Lung (tissue), 11 donors: ENCODE measurements at regions not wholly inside any gene's neighbourhood (a gene's known extent, or its start where the extent isn't known, plus 50 kb on each side); places are given as distances from the start of the nearest gene placed in this dataset.

Experiments used
- ATAC-seq: fragments of 200-7000 bp; cut with Tn5 transposase; one replicate; pipeline ENCODE4 v1.9.1; 2020; ENCODE audit warnings: moderate number of reproducible peaks; ENCODE audit not compliant: insufficient read depth, low FRiP score
- DNase-seq, 3 donors: peaks; one replicate each; pipeline ENCODE4 v3.0.0-alpha.2; 2013 to 2017
- H3K27ac ChIP-seq, 2 donors: one replicate each; pipeline ENCODE4 v1.5.1; 2013; ENCODE audit warnings: mild to moderate bottlenecking in 2 of 2, moderate library complexity in 2 of 2, control low read depth in 1 of 2, inconsistent platforms in 1 of 2, low read depth in 1 of 2, low read length in 1 of 2
- H3K27me3 ChIP-seq, 3 donors: one replicate each; pipeline ENCODE4 v1.5.1; 2013; ENCODE audit warnings: low read length in 2 of 3; ENCODE audit not compliant: control insufficient read depth in 3 of 3, insufficient read depth in 3 of 3
- H3K36me3 ChIP-seq, 4 donors: one replicate each; pipeline ENCODE4 v1.5.1; 2013; ENCODE audit warnings: low read length in 4 of 4, mild to moderate bottlenecking in 1 of 4, moderate library complexity in 1 of 4; ENCODE audit not compliant: control insufficient read depth in 4 of 4, insufficient read depth in 4 of 4
- H3K4me1 ChIP-seq, 5 donors: one replicate each; pipeline ENCODE4 v1.5.1; 2013; ENCODE audit warnings: low read length in 5 of 5, mild to moderate bottlenecking in 2 of 5, moderate library complexity in 1 of 5; ENCODE audit not compliant: control insufficient read depth in 5 of 5, insufficient read depth in 5 of 5
- H3K4me3 ChIP-seq: one replicate; pipeline ENCODE4 v1.5.1; 2013; ENCODE audit warnings: mild to moderate bottlenecking, control low read depth, moderate library complexity
- H3K9ac ChIP-seq, 2 donors: one replicate each; pipeline ENCODE4 v1.5.1; 2013; ENCODE audit warnings: low read length in 2 of 2, control low read depth in 1 of 2; ENCODE audit not compliant: insufficient read depth in 1 of 2
- H3K9me3 ChIP-seq, 4 donors: one replicate each; pipeline ENCODE4 v1.5.1; 2013; ENCODE audit warnings: low read length in 3 of 4, mild to moderate bottlenecking in 1 of 4, moderate library complexity in 1 of 4; ENCODE audit not compliant: control insufficient read depth in 4 of 4, insufficient read depth in 3 of 4
- WGBS, 2 donors: extraction: QIAGEN DNeasy Blood & Tissue Kit; methylation state at CpG; one replicate each; pipeline ENCODE4 v1.1.7; 2013; 5-methylcytosine and 5-hydroxymethylcytosine counted together
- TF ChIP-seq, protein P1 (sequence below): IDR thresholded peaks from 2 replicates; pipeline ENCODE4 v1.5.1; 2012; ENCODE audit warnings: mild to moderate bottlenecking; ENCODE audit errors: control extremely low read depth, extremely low read depth
- donor health status: control.
- donor health status: control.
- donor health status: Bipolar disorder and iron deficiency.
- donor health status: healthy.
- donor health status: DM: yes; HTN: yes; CAD: no.

DNA sequence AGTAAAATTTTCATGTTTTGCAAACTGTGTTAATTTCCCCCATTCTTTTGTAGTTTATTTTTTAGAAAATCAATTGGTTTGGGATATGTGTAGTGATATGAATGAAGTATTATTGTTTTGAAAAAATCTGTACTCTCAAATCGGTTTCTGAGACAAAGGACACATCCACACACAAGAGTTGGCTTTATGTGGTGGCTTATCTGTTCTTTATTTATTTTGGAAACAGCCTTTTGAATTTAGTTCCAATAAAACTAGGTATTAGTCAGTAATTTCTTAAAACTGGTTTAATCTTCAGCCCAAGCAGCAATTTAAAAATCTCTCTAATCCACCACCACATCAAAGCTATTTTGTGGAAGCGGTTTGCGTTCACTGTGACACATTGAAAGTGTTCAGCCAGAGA is 741.5 kb upstream of the GRM7 start:
- TF ChIP-seq, protein P1, sequence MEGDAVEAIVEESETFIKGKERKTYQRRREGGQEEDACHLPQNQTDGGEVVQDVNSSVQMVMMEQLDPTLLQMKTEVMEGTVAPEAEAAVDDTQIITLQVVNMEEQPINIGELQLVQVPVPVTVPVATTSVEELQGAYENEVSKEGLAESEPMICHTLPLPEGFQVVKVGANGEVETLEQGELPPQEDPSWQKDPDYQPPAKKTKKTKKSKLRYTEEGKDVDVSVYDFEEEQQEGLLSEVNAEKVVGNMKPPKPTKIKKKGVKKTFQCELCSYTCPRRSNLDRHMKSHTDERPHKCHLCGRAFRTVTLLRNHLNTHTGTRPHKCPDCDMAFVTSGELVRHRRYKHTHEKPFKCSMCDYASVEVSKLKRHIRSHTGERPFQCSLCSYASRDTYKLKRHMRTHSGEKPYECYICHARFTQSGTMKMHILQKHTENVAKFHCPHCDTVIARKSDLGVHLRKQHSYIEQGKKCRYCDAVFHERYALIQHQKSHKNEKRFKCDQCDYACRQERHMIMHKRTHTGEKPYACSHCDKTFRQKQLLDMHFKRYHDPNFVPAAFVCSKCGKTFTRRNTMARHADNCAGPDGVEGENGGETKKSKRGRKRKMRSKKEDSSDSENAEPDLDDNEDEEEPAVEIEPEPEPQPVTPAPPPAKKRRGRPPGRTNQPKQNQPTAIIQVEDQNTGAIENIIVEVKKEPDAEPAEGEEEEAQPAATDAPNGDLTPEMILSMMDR, result no peak
- H3K36me3 ChIP-seq, result no peaks in the 10 kb centered on the region
- H3K9ac ChIP-seq, result no peak overlapping the region
- no peaks in the 10 kb centered on the region for H3K9me3 ChIP-seq
- H3K4me1 ChIP-seq, result no peaks in the 10 kb centered on the region
- H3K4me3 ChIP-seq, result no peak overlapping the region
- no peak overlapping the region for H3K27ac ChIP-seq
- H3K27me3 ChIP-seq, result no peaks in the 10 kb centered on the region
- DNase-seq (no peak), ATAC-seq (no peak)
- WGBS, 2 donors, result 87 to 93% methylated on average over 3 of the region's 3 CpGs

DNA sequence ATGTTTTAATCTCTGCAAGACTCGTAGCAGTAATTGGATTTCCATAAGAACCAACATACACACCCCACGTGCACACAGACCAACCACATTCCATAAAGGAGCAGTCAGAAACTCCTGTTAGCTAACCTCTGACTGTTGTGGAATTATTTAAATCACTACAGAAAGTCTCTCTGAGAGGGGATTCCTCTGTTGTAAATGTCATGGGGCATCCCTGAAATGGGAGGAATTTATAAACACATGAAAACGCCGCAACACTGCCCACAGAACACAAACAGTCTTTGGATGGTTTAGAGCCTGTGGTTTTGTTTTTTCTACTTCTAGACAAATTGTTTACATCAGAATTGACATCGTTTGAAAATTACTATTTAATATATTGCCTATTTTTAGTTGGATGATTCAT is 740.1 kb upstream of the GRM7 start:
- Histone ChIP-seq H3K4me3 (no peak overlapping the region), H3K9me3 (no peaks in the 10 kb centered on the region), H3K9ac (no peak overlapping the region), H3K36me3 (no peaks in the 10 kb centered on the region), H3K4me1 (no peaks in the 10 kb centered on the region), H3K27ac (no peak overlapping the region), H3K27me3 (no peaks in the 10 kb centered on the region)
- TF ChIP-seq, protein P1, result no peak
- DNase-seq (no peak), ATAC-seq (no peak)
- 53 to 76% methylated on average over 5 of the region's 5 CpGs for WGBS, 2 donors

DNA sequence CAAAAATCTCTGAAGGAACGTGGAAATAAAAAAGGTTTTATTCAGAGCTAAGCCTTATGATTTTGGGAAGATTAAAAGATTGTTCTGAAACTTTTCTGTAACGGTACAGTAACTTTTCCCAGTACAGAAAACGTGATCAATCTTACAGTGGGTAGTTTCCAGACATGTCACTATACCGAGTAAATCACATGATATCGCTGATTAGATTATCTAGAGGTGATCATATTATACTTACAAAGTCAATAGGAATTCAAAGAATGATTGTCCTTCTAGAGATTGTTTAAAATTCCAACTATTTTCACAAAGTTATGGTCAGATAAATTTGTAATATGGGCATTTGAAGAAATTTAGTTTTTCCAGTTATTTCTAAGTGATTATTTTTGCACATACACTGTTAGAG is 736.0 kb upstream of the GRM7 start:
- WGBS, 2 donors, result 65 to 80% methylated on average over 5 of the region's 5 CpGs
- ATAC-seq, result no peak
- H3K36me3 ChIP-seq, result no peaks in the 10 kb centered on the region

DNA sequence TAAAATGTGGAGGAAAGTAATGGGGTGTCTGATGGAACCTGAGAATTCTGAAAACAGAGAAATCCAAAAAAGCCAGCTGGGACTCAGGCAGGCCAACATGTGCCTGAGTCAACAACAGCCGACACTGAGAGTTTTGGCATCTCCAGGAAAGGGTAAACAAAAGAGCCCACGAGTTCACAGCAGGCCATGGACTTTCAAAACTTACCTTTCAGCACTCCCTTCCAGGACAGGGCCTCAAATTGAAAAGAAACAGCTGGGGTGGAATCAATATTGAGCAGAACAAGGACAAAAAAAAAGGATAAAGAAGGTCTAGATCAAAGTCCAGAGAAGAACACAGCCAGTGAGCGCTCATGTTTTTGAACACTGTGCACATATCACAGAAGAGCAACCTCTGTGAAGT is 735.4 kb upstream of the GRM7 start:
- DNase-seq (no peak), ATAC-seq (no peak)
- H3K9me3 ChIP-seq, result peaks cover 0 to 3% (median 0%) of the 10 kb centered on the region in 4 donors
- WGBS, 2 donors, result 45 to 61% methylated on average over 3 of the region's 3 CpGs
- H3K27me3 ChIP-seq, result no peaks in the 10 kb centered on the region
- no peaks in the 10 kb centered on the region for H3K4me1 ChIP-seq
- no peak overlapping the region for H3K9ac ChIP-seq
- H3K27ac ChIP-seq, result no peak overlapping the region
- TF ChIP-seq, protein P1, result no peak
- no peak overlapping the region for H3K4me3 ChIP-seq
- no peaks in the 10 kb centered on the region for H3K36me3 ChIP-seq

More for the DNA sequence above, 736.0 kb upstream of the GRM7 start:
- Histone ChIP-seq H3K4me1 (no peaks in the 10 kb centered on the region), H3K9me3 (no peaks in the 10 kb centered on the region), H3K9ac (no peak overlapping the region), H3K4me3 (no peak overlapping the region), H3K27me3 (no peaks in the 10 kb centered on the region), H3K27ac (no peak overlapping the region)
- TF ChIP-seq, protein P1, result no peak
- DNase-seq, result no peak
